Adrenal gland (tissue), 9 donors: ENCODE measurements at regions not wholly inside any gene's neighbourhood (a gene's known extent, or its start where the extent isn't known, plus 50 kb on each side); places are given as distances from the start of the nearest gene placed in this dataset.

Source experiments
- DNase-seq, 7 donors: peaks; one replicate each; pipeline ENCODE4 v3.0.0-alpha.2; 2019 to 2020
- H3K27ac ChIP-seq, 5 donors: fragments of 200-600 bp; sonication (generic) in 4 of 5; 1 replicate in 3 of 5; 2 replicates in 2 of 5; pipeline versions ENCODE4 v1.5.1 to v1.8.0; 2016 to 2020; ENCODE audit warnings: mild to moderate bottlenecking in 1 of 5
- H3K27me3 ChIP-seq: fragments of 200-600 bp; 2 replicates; pipeline ENCODE4 v1.8.0; 2021
- H3K36me3 ChIP-seq, 2 donors: fragments of 200-600 bp; replicated peaks in 1 of 2; 1 replicate in 1 of 2; 2 replicates in 1 of 2; pipeline versions ENCODE4 v1.5.1 to v1.8.0; 2018 to 2022
- H3K4me1 ChIP-seq, 2 donors: fragments of 200-600 bp; replicated peaks in 1 of 2; 1 replicate in 1 of 2; 2 replicates in 1 of 2; pipeline versions ENCODE4 v1.5.1 to v1.8.0; 2018 to 2021
- H3K4me3 ChIP-seq, 4 donors: fragments of 200-600 bp; sonication (generic) in 3 of 4; one replicate each; pipeline ENCODE4 v1.5.1; 2016 to 2018
- H3K9me3 ChIP-seq, 3 donors: fragments of 200-600 bp; sonication (generic) in 1 of 3; replicated peaks in 1 of 3; 1 replicate in 2 of 3; 2 replicates in 1 of 3; pipeline versions ENCODE4 v1.5.1 to v1.8.0; 2016 to 2021
- CTCF ChIP-seq, 6 experiments: fragments of 450-650 bp in 4 of 6; fragments of 200-600 bp in 2 of 6; sonication (generic) in 1 of 6; IDR thresholded peaks; 1 replicate in 5 of 6; 2 replicates in 1 of 6; pipeline versions ENCODE4 v1.5.1 to v1.8.0; 2016 to 2021; ENCODE audit warnings: antibody characterized with exemption in 6 of 6, mild to moderate bottlenecking in 2 of 6, moderate library complexity in 1 of 6
- POLR2A ChIP-seq, 2 donors: fragments of 450-650 bp; IDR thresholded peaks; one replicate each; pipeline ENCODE4 v1.6.1; 2017; ENCODE audit warnings: antibody characterized with exemption in 2 of 2, mild to moderate bottlenecking in 2 of 2, moderate library complexity in 1 of 2
- WGBS, 4 donors: extraction: QIAGEN DNeasy Blood & Tissue Kit in 2 of 4; methylation state at CpG; one replicate each; pipeline versions ENCODE4 v1.1.5 to v1.1.7; 2013 to 2017; 5-methylcytosine and 5-hydroxymethylcytosine counted together
- intact Hi-C, 2 donors: fragments of 100-400 bp; cut with DNase I; formaldehyde crosslinking; loops; one replicate each; pipeline versions ENCODE4 v1.14.1 to v1.15.0; 2022 to 2023
- donor health status: healthy with polysubstance abuse.
- donor health status: Bipolar disorder and iron deficiency.
- donor health status: DM: yes; HTN: yes; CAD: no.
- donor health status: DM: no; HTN: no; CAD: no.
- donor health status: DM: no; HTN: no; CAD: no.

GRCh38 chr5:123717139-123717538, 205.2 kb downstream of the CSNK1G3 start:
- Histone ChIP-seq H3K36me3 (no peaks in the 10 kb centered on the region), H3K27ac (no peak overlapping the region), H3K9me3 (no peaks in the 10 kb centered on the region), H3K27me3 (no peaks in the 10 kb centered on the region), H3K4me3 (no peak overlapping the region), H3K4me1 (no peaks in the 10 kb centered on the region)
- no peak for TF ChIP-seq POLR2A (IDR thresholded peaks at IDR 0.05)
- no peak for DNase-seq
- intact Hi-C loops, result no loop called here

GRCh38 chr5:123710031-123710430, 198.1 kb downstream of the CSNK1G3 start:
- Histone ChIP-seq H3K27me3 (no peaks in the 10 kb centered on the region), H3K4me1 (no peaks in the 10 kb centered on the region), H3K9me3 (no peaks in the 10 kb centered on the region), H3K27ac (peak overlapping the region in 1 of 5 donors; percentile 3), H3K36me3 (no peaks in the 10 kb centered on the region), H3K4me3 (no peak overlapping the region)
- intact Hi-C loops, result no loop called here
- TF ChIP-seq CTCF (IDR thresholded peaks at IDR 0.05) (no peak), POLR2A (IDR thresholded peaks at IDR 0.05) (no peak)
- no peak for DNase-seq
- 70 to 83% (median 80%) methylated on average over 3 of the region's 3 CpGs for WGBS, 4 donors

GRCh38 chr5:123709422-123709821, 197.4 kb downstream of the CSNK1G3 start:
- no peak for DNase-seq
- Histone ChIP-seq H3K27ac (peak overlapping the region in 1 of 5 donors; percentile 3), H3K9me3 (no peaks in the 10 kb centered on the region), H3K36me3 (no peaks in the 10 kb centered on the region), H3K4me1 (no peaks in the 10 kb centered on the region), H3K27me3 (no peaks in the 10 kb centered on the region), H3K4me3 (no peak overlapping the region)
- intact Hi-C loops, result no loop called here
- TF ChIP-seq CTCF (IDR thresholded peaks at IDR 0.05) (no peak), POLR2A (IDR thresholded peaks at IDR 0.05) (no peak)
- 44 to 50% (median 48%) methylated on average over 1 of the region's 1 CpG for WGBS, 4 donors

- H3K27me3 ChIP-seq, result no peaks in the 10 kb centered on the region
- H3K27ac ChIP-seq, result no peak overlapping the region
- H3K4me1 ChIP-seq, result no peaks in the 10 kb centered on the region
- no peaks in the 10 kb centered on the region for H3K36me3 ChIP-seq
- no peaks in the 10 kb centered on the region for H3K9me3 ChIP-seq
- intact Hi-C loops, result no loop called here
- H3K4me3 ChIP-seq, result no peak overlapping the region
- no peak for TF ChIP-seq POLR2A (IDR thresholded peaks at IDR 0.05)
- peak in 3 of 7 donors; percentile 20 to 55 (median 37) for DNase-seq
- WGBS, 4 donors, result 19 to 35% (median 24%) methylated on average over 3 of the region's 3 CpGs
Measured at GRCh38 chr5:123708074-123708806, 196.3 kb downstream of the CSNK1G3 start.

- no peak for DNase-seq
- Histone ChIP-seq H3K27me3 (no peaks in the 10 kb centered on the region), H3K36me3 (no peaks in the 10 kb centered on the region), H3K27ac (no peak overlapping the region), H3K9me3 (no peaks in the 10 kb centered on the region), H3K4me3 (no peak overlapping the region), H3K4me1 (no peaks in the 10 kb centered on the region)
- intact Hi-C loops, result no loop called here
- TF ChIP-seq POLR2A (IDR thresholded peaks at IDR 0.05), result no peak
- no peak for TF ChIP-seq CTCF (IDR thresholded peaks at IDR 0.05)
Measured at GRCh38 chr5:123706531-123706930, 194.6 kb downstream of the CSNK1G3 start.
